Tibial nerve (tissue), 4 donors: ENCODE measurements at regions not wholly inside any gene's neighbourhood (a gene's known extent, or its start where the extent isn't known, plus 50 kb on each side); places are given as distances from the start of the nearest gene placed in this dataset.

Experiments used
- CTCF ChIP-seq, 5 experiments: fragments of 200-600 bp in 3 of 5; fragments of 450-650 bp in 2 of 5; sonication (generic) in 3 of 5; IDR thresholded peaks; one replicate each; pipeline ENCODE4 v1.5.1; 2016 to 2019; ENCODE audit warnings: antibody characterized with exemption in 5 of 5, mild to moderate bottlenecking in 3 of 5, moderate library complexity in 2 of 5
- EP300 ChIP-seq, 2 donors: sonication (generic); formaldehyde crosslinking; IDR thresholded peaks; one replicate each; pipeline ENCODE4 v1.6.1; 2017; ENCODE audit warnings: antibody characterized with exemption in 2 of 2, mild to moderate bottlenecking in 1 of 2
- POLR2A ChIP-seq, 2 donors: fragments of 450-650 bp; IDR thresholded peaks; one replicate each; pipeline ENCODE4 v1.6.1; 2017; ENCODE audit warnings: antibody characterized with exemption in 2 of 2, mild to moderate bottlenecking in 2 of 2, moderate library complexity in 2 of 2

DNA sequence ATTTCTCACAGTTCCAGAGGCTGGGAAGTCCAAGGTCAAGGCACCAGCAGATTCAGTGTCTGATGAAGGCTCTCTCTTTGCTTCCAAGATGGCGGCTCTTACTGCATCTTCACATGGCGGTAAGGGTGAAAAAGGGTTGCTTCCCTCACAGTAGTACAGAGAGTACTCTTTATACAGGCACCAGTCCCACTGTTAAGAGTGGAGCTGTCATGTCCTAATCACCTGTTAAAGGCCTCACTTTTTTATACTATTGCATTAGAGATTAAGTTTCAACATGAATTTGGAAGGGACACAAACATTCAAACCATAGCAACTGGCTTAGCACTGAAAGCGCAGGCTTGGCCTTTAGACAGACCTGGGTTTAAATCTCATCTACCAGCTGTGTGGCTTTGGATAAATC, 50.0 kb upstream of the TCL1A start:
- TF ChIP-seq POLR2A (IDR thresholded peaks at IDR 0.05) (no peak), CTCF (IDR thresholded peaks at IDR 0.05) (no peak), EP300 (IDR thresholded peaks at IDR 0.05) (no peak)
